NCI-H1694 treated with DMSO at 0.1 percent for 48 hours (cell line): ENCODE measurements at regions not wholly inside any gene's neighbourhood (a gene's known extent, or its start where the extent isn't known, plus 50 kb on each side); places are given as distances from the start of the nearest gene placed in this dataset.

Source experiments
- DNase-seq: peaks from one replicate; lab custom pipeline; 2025; lab: John Stamatoyannopoulos, UW

DNA sequence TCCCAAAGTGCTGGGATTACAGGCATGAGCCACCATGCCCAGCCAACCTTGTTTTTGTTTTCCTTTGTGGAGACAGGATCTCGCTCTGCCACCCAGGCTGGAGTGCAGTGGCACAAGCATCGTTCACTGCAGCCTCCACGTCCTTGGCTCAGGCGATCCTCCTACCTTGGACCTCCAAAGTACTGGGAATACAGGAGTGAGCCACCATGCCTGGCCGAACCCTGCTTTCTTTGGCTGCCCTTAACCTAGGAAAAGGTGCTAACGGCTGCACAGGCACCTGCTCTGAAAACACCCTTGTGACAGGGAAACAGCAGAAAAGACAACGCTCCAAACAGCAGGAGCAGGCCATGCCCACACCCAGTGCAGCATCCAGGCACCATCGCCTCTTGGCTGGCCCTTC is 71.9 kb downstream of the OAT start:
- no peak for DNase-seq

DNA sequence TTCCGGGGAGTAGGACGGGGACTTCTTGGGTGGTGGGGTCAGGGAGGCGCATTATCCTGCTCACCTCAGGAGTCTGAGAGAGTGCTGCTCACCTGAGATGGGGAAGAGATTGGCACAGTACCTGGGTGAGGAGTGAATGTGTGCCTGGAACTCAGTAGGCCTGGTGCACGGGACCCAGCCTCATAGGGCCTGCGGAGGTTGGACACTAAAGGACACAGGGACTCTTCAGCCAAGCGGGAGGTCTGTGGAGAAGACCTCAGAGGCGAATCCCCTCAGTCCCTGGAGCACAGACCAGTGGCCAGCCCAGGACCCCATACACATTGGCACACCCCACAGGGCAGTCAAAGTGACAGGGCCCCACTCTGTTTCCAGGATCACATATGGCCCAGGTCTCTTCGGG is 73.2 kb downstream of the OAT start:
- no peak for DNase-seq

- DNase-seq, result no peak
These were observed 73.8 kb downstream of the OAT start for GRCh38 chr10:124344931-124345330.

- no peak for DNase-seq
These were observed 74.5 kb downstream of the OAT start for GRCh38 chr10:124344266-124344590.

DNA sequence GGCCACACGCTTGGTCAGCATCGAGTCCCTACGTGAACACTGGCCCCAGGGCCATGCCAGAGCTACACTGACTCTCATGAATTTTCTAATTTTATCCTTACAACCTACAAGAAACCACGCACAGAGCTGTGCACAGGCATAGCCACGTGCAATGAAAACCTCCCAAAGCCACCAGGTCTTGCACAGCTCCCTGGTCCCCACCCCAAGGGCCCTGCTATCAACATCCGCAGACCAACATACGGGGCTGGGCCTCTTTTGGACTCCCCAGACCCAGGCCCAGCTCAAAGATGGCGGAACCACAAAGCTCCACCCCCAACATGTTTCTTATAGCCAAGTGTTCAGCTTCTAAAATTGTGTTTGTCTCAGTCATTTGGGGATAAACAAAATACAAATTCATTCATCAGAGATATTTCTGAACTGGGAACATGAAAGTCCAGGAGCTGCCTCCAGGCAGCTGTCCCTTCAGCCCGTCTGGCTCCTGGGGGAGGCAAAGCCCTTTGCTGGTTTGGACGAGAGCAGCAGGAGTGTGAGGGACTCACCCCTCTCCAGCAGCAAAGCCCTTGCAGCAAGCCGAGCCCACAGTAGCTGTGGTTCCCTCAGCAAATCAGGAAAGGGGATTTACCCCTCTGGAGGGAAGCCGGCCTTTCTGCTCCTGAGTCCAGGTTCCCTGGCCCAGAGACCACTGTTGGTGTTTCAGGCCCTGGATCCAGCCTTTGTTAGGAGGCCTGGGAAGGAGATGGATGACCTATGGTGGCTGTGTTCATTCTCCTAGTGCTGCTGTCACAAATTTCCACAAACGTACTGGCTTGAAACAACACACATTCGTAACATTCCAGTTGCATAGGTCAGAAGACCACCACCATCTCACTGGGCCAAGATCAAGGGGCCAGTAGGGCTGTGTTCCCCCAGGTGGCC is 75.1 kb downstream of the OAT start:
- no peak for DNase-seq

- no peak for DNase-seq
These were observed 75.9 kb downstream of the OAT start for GRCh38 chr10:124342821-124343170.

DNA sequence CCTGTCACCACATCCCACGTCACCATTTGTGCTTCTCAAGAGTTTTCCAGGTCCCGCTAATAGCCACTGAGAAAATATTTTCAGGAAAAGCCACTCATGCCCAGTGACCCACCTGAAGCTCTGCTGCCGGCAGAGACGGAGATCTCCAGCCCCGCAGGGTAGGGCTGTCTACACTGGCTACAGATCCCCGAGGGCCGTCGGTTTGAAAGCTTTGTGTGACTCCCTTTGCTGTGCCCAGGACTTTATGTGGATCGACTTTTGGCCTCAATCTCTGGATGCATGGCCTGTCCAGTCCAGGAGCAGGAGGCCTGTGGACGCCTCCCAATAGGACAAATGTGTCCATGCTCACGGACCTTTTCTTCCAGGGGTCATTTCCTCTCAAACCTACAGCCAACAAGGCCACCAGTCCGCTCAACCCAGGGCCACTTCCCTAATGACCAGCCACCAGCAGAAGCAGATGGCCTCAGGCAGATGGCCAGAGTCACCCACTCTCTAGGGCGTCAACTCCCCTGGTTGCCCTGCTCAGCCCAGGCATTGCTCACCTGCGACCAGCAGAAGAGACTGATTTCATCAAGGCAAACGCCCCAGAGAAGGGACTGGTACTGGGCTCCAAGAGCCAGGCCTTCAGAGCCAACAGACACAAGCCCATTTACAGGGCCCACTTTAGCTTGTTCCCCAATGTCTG is 76.4 kb downstream of the OAT start:
- no peak for DNase-seq

DNA sequence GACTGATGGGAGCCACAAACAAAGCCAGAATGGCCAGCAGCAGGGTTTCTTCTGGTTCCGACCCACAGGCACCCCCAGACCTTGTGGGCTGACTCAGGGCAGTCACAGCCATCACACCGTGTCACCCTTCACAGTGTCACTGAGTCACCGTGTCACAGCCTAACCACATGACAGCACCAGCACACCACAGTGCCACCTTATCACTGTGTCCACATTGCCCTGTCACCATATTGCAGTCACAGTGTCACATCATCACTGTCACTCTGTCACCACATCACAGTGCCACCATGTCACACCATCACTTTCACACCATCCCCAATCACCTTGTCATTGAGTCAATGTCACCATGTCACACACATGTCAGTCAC is 77.0 kb downstream of the OAT start:
- no peak for DNase-seq

DNA sequence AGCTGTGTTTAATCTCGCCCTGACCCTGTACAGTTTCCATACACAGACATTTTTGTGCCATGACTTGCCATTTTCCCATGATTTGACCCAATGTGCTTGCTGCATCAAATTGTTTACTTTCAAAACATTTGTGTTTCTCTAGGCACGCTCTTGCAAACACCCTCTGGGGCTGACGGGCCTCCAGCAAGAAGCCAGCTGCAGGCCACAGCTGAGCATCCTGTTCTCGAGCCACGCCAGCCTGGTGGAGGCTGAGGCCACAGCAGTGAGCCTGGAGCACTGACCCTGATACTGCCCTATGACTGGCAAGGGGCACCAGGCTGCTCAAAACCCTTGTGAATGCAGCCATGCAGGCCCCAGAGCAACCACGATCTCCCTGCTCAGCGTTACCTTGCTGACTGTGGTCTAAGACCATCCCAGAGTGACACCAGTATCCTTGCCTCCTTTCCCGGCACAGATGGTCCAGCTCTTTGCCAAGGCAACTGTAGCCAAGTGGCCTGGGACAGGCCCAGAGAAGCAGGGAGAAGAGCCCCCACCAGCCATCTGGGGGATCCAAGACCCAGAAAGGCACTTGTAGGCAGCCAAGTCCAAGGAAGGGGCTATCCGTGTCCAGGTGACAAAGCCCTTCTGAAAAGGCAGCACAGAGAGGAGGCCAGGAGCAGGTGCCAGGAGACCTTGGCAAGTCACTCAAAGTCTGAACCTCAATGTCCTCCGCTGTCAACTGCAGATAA is 78.5 kb downstream of the OAT start:
- no peak for DNase-seq

DNA sequence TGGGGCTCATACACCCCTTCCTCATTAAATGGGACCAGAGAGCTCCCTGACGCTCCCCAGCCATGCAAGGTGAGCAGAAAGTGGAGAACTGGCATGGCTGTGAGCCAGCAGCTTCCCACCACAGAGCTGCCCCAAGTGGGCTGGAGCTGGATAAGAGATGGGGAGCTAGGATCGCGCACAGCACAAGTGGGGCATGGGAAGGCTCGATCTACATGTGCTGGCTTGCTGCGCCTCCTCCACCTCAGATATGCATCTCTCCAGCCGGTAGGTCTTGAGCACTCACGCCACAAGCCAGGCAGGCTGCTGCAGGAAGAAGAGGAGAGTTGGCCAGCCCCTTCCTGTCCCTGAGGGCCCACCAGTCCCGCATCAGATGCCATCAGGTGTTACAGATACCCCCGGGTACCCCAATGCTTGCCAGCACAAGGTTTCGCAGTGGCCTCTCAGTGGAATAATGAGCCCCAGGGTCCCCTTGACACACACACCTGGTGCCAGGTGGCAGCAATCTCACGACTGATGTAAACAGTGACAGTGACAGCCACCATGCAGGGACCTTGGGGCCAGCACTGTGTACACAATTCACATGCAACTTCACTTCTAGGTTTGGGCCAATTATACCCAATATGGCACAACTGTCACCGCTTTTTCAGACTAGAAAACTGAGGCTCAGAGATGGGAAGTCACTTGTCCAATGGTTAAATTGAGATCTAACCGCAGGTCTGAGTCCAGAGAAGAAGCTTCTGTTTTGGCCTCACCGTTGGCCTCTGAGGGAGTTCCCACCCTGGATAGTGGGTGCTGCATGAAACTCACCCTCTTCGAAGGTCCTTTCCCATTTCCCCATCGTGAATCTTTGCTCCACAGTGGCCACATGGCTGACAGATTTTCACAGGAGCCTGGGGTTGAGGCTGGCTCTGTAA is 79.3 kb downstream of the OAT start:
- DNase-seq, result no peak

GRCh38 chr10:124338276-124338925 is 80.3 kb downstream of the OAT start:
- no peak for DNase-seq

- no peak for DNase-seq
These were observed 82.5 kb downstream of the OAT start for GRCh38 chr10:124336186-124336585.

GRCh38 chr10:124333931-124334330 is 84.8 kb downstream of the OAT start:
- DNase-seq, result no peak

- DNase-seq, result no peak
These were observed 86.3 kb downstream of the OAT start for GRCh38 chr10:124332426-124332825.

DNA sequence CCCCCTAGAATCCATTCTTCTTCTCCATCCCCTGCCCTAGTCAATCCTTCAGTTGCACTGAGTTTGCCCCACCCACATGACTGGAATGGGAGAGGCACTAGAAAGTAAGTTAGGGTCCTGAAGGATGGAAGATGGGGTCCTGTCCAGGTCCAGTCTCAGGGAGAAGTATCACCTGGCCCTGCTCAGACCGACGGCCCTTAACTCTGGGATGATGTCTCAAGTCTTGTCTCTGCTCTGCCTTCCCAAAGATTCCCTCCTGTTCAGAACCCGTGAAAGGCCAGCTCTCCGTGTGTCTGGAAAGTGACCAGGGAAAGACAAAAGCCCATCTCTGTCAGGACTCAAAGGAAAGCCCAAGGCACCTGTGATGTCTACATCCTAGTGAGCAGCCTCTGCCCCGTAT is 88.8 kb downstream of the OAT start:
- DNase-seq, result no peak

DNA sequence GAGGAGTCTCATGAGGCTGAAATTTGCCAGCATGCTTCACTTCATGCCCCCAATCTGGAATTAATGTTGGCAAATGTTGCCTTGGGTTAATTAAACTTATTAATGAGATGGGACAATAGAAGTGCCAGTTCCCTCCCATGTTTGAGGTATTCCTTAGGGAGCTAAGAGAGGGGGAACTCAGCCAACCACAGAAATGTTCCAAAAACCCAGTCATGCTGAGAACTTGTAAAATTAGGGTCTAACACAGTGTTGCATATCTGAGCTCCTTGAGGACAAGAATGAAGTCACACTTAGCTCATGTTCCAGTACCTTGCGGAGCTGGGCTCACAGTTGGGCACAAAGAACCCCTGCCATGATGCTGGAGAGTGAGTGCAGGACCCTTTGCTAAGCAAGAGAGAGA is 89.4 kb downstream of the OAT start:
- no peak for DNase-seq

GRCh38 chr10:124328477-124329220 is 90.1 kb downstream of the OAT start:
- no peak for DNase-seq

DNA sequence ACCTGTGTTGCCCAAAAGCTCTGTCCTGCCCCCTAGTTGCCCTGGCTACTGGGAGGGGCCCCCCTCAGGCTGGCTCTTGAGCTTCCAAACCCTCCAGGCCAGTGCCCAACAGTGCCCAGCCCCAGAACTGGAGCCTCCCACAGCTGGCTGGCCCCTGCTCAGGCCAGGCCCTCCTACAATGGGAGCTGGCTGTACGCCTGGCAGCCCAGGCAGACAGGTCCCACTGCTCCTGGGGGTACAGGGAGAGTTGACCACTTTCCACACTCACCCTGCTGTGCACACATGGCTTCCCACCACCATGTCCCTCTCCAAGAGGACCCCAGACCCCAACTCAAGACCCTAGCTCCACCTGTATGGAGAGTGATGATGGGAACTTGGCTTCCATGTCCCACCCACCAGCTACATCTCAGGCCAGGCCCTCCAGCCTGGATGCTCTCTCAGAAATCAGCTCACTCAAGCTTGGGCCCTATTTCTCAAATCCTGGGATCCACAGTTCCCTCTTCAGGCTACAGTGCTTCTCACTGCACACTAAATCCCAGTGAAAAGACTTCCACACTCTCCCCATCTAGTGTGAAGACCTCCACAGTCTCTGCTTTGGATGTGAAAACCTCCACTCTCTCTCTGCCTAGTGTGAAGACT is 92.6 kb downstream of the OAT start:
- no peak for DNase-seq

DNA sequence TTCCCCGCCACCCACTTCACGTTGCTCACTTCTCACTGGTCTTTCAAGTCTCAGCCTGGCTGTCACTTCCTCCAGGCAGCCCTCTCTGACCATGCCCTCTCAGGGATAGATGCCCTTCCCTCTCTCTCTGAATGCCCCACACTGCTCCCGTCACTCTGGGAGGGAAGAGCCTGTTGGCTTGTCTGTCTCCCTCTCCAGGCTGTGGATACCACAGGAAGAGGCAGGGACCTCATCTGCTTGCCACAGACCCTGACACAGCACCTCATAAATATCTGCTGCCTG is 93.1 kb downstream of the OAT start:
- no peak for DNase-seq

- DNase-seq, result no peak
These were observed 93.7 kb downstream of the OAT start for GRCh38 chr10:124324856-124325632.
